Progenitor cell of endocrine pancreas (in vitro differentiated cells): ENCODE measurements at regions not wholly inside any gene's neighbourhood (a gene's known extent, or its start where the extent isn't known, plus 50 kb on each side); places are given as distances from the start of the nearest gene placed in this dataset.

Experiments
- DNase-seq: peaks from one replicate; pipeline ENCODE4 v3.0.0; 2021; ENCODE audit warnings: low spot score; ENCODE audit not compliant: unreplicated experiment
- H3K27ac Mint-ChIP-seq: 2 replicates; pipeline ENCODE4 v1.8.0; 2021; ENCODE audit warnings: mild to moderate bottlenecking, moderate library complexity, mixed read lengths
- H3K27me3 Mint-ChIP-seq: 2 replicates; pipeline ENCODE4 v1.8.0; 2021; ENCODE audit warnings: mixed read lengths
- H3K36me3 Mint-ChIP-seq: 2 replicates; pipeline ENCODE4 v1.8.0; 2022; ENCODE audit warnings: mixed read lengths; ENCODE audit not compliant: insufficient read depth
- H3K4me1 Mint-ChIP-seq: 2 replicates; pipeline ENCODE4 v1.8.0; 2021; ENCODE audit warnings: low read depth, mixed read lengths
- H3K4me3 Mint-ChIP-seq: 2 replicates; pipeline ENCODE4 v1.8.0; 2021; ENCODE audit warnings: low read depth, mild to moderate bottlenecking, moderate library complexity, mixed read lengths
- H3K9me3 Mint-ChIP-seq: 2 replicates; pipeline ENCODE4 v1.8.0; 2021; ENCODE audit warnings: low read depth, mixed read lengths
- CTCF ChIP-seq: fragments of 200-600 bp; sonication (generic); IDR thresholded peaks from one replicate; pipeline ENCODE4 v1.5.0; 2021; ENCODE audit warnings: antibody characterized with exemption, mild to moderate bottlenecking; ENCODE audit not compliant: unreplicated experiment

DNA sequence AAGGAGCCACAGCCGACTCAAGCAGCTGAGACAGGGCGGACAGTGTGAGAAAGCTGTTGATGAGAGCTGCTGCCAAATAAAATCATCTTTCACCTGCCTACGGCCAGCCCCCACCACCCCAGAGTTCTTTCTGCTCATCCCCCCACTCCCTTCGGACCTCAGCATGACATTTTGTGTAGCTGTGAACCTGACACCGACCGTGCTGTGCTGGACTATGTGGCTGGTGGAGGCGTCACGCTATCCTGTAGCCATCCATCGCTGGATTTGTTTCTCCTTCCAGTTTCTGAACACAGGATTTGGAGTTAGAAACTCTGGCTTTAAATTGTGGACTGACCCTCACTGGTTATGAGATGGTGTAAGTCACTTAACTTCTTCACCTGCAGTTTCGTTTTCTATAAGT, 317.3 kb downstream of the DCDC2C start:
- Mint-ChIP-seq H3K27me3 (no peaks in the 10 kb centered on the region), H3K9me3 (peaks cover 19% of the 10 kb centered on the region), H3K36me3 (peaks cover 3% of the 10 kb centered on the region), H3K27ac (no peak overlapping the region), H3K4me3 (no peak overlapping the region), H3K4me1 (no peaks in the 10 kb centered on the region)
- DNase-seq, result no peak
- no peak for TF ChIP-seq CTCF

GRCh38 chr2:4024605-4025004, 321.2 kb downstream of the DCDC2C start:
- no peaks in the 10 kb centered on the region for H3K4me1 Mint-ChIP-seq
- H3K36me3 Mint-ChIP-seq, result no peaks in the 10 kb centered on the region
- H3K27me3 Mint-ChIP-seq, result no peaks in the 10 kb centered on the region
- H3K4me3 Mint-ChIP-seq, result no peak overlapping the region
- no peaks in the 10 kb centered on the region for H3K9me3 Mint-ChIP-seq
- TF ChIP-seq CTCF, result no peak
- no peak for DNase-seq
- H3K27ac Mint-ChIP-seq, result no peak overlapping the region

GRCh38 chr2:4029081-4029480, 325.7 kb downstream of the DCDC2C start:
- DNase-seq, result no peak
- Mint-ChIP-seq H3K27ac (no peak overlapping the region), H3K36me3 (no peaks in the 10 kb centered on the region), H3K9me3 (peaks cover 4% of the 10 kb centered on the region), H3K4me3 (no peak overlapping the region), H3K4me1 (no peaks in the 10 kb centered on the region), H3K27me3 (no peaks in the 10 kb centered on the region)
- no peak for TF ChIP-seq CTCF

- Mint-ChIP-seq H3K9me3 (peaks cover 21% of the 10 kb centered on the region), H3K4me3 (no peak overlapping the region), H3K4me1 (no peaks in the 10 kb centered on the region), H3K27me3 (peaks cover 3% of the 10 kb centered on the region), H3K36me3 (peaks cover 2% of the 10 kb centered on the region), H3K27ac (no peak overlapping the region)
- no peak for TF ChIP-seq CTCF
- DNase-seq, result no peak
Measured at GRCh38 chr2:4039896-4040295, 336.5 kb downstream of the DCDC2C start.

- no peak overlapping the region for H3K4me3 Mint-ChIP-seq
- DNase-seq, result no peak
- no peak for TF ChIP-seq CTCF
- H3K27me3 Mint-ChIP-seq, result peaks cover 3% of the 10 kb centered on the region
- no peaks in the 10 kb centered on the region for H3K36me3 Mint-ChIP-seq
- no peak overlapping the region for H3K27ac Mint-ChIP-seq
- no peaks in the 10 kb centered on the region for H3K4me1 Mint-ChIP-seq
- peaks cover 10% of the 10 kb centered on the region for H3K9me3 Mint-ChIP-seq
Measured at GRCh38 chr2:4047961-4048891, 344.9 kb downstream of the DCDC2C start.
